ENCODE measurements at regions not wholly inside any gene's neighbourhood (a gene's known extent, or its start where the extent isn't known, plus 50 kb on each side); places are given as distances from the start of the nearest gene placed in this dataset.

- H3K4me1 Mint-ChIP-seq (ENCODE audit: low read depth), result peaks cover 30% of the 10 kb centered on the region
- H3K27ac Mint-ChIP-seq, result no peak overlapping the region
- H3K27me3 Mint-ChIP-seq, result peaks cover 33% of the 10 kb centered on the region
- no peaks in the 10 kb centered on the region for H3K36me3 Mint-ChIP-seq (ENCODE audit: low read depth)
- H3K9me3 Mint-ChIP-seq, result no peaks in the 10 kb centered on the region
- H3K4me3 Mint-ChIP-seq, result no peak overlapping the region
These were observed 127.6 kb downstream of the TMCO5A start for GRCh38 chr15:38061856-38062649.

- Mint-ChIP-seq H3K27me3 (peaks cover 37% of the 10 kb centered on the region), H3K4me1 (ENCODE audit: low read depth) (peaks cover 28% of the 10 kb centered on the region), H3K9me3 (no peaks in the 10 kb centered on the region), H3K36me3 (ENCODE audit: low read depth) (no peaks in the 10 kb centered on the region), H3K27ac (no peak overlapping the region), H3K4me3 (no peak overlapping the region)
These were observed 128.3 kb downstream of the TMCO5A start for GRCh38 chr15:38062696-38063095.

- H3K9me3 Mint-ChIP-seq, result no peaks in the 10 kb centered on the region
- H3K4me1 Mint-ChIP-seq (ENCODE audit: low read depth), result peaks cover 36% of the 10 kb centered on the region
- no peak overlapping the region for H3K4me3 Mint-ChIP-seq
- peaks cover 56% of the 10 kb centered on the region for H3K27me3 Mint-ChIP-seq
- H3K27ac Mint-ChIP-seq, result no peak overlapping the region
- H3K36me3 Mint-ChIP-seq (ENCODE audit: low read depth), result no peaks in the 10 kb centered on the region
These were observed 131.4 kb downstream of the TMCO5A start for GRCh38 chr15:38065721-38066345.

- Mint-ChIP-seq H3K27ac (no peak overlapping the region), H3K36me3 (ENCODE audit: low read depth) (no peaks in the 10 kb centered on the region), H3K4me1 (ENCODE audit: low read depth) (peaks cover 44% of the 10 kb centered on the region), H3K9me3 (no peaks in the 10 kb centered on the region), H3K27me3 (peaks cover 57% of the 10 kb centered on the region), H3K4me3 (no peak overlapping the region)
These were observed 132.2 kb downstream of the TMCO5A start for GRCh38 chr15:38066612-38067011.

- H3K27ac Mint-ChIP-seq, result peak overlapping the region; percentile 80
- peak overlapping the region; percentile 45 for H3K4me3 Mint-ChIP-seq
- no peaks in the 10 kb centered on the region for H3K9me3 Mint-ChIP-seq
- peaks cover 63% of the 10 kb centered on the region for H3K27me3 Mint-ChIP-seq
- peaks cover 52% of the 10 kb centered on the region for H3K4me1 Mint-ChIP-seq (ENCODE audit: low read depth)
- H3K36me3 Mint-ChIP-seq (ENCODE audit: low read depth), result no peaks in the 10 kb centered on the region
These were observed 134.4 kb downstream of the TMCO5A start for GRCh38 chr15:38068626-38069391.

- Mint-ChIP-seq H3K27me3 (peaks cover 71% of the 10 kb centered on the region), H3K36me3 (ENCODE audit: low read depth) (no peaks in the 10 kb centered on the region), H3K4me1 (ENCODE audit: low read depth) (peaks cover 52% of the 10 kb centered on the region), H3K27ac (peak overlapping the region; percentile 80), H3K9me3 (no peaks in the 10 kb centered on the region), H3K4me3 (peak overlapping the region; percentile 45)
These were observed 135.1 kb downstream of the TMCO5A start for GRCh38 chr15:38069511-38070011.

- no peaks in the 10 kb centered on the region for H3K9me3 Mint-ChIP-seq
- peak overlapping the region; percentile 33 for H3K4me3 Mint-ChIP-seq
- H3K36me3 Mint-ChIP-seq (ENCODE audit: low read depth), result no peaks in the 10 kb centered on the region
- peaks cover 78% of the 10 kb centered on the region for H3K27me3 Mint-ChIP-seq
- H3K4me1 Mint-ChIP-seq (ENCODE audit: low read depth), result peaks cover 58% of the 10 kb centered on the region
- no peak overlapping the region for H3K27ac Mint-ChIP-seq
These were observed 136.3 kb downstream of the TMCO5A start for GRCh38 chr15:38070778-38071177.

- Mint-ChIP-seq H3K27ac (peak overlapping the region; percentile 63), H3K4me1 (ENCODE audit: low read depth) (peaks cover 61% of the 10 kb centered on the region), H3K4me3 (peak overlapping the region; percentile 71), H3K9me3 (no peaks in the 10 kb centered on the region), H3K36me3 (ENCODE audit: low read depth) (no peaks in the 10 kb centered on the region), H3K27me3 (peaks cover 76% of the 10 kb centered on the region)
These were observed 137.0 kb downstream of the TMCO5A start for GRCh38 chr15:38071211-38071972.

GRCh38 chr15:38072007-38072347 is 137.5 kb downstream of the TMCO5A start:
- Mint-ChIP-seq H3K36me3 (ENCODE audit: low read depth) (no peaks in the 10 kb centered on the region), H3K4me3 (peak overlapping the region; percentile 71), H3K9me3 (no peaks in the 10 kb centered on the region), H3K4me1 (ENCODE audit: low read depth) (peaks cover 61% of the 10 kb centered on the region), H3K27ac (peak overlapping the region; percentile 82), H3K27me3 (peaks cover 72% of the 10 kb centered on the region)

GRCh38 chr15:38072348-38073177 is 138.1 kb downstream of the TMCO5A start:
- H3K27me3 Mint-ChIP-seq, result peaks cover 68% of the 10 kb centered on the region

GRCh38 chr15:38073178-38073946 is 138.9 kb downstream of the TMCO5A start:
- Mint-ChIP-seq H3K4me3 (peak overlapping the region; percentile 59), H3K9me3 (no peaks in the 10 kb centered on the region), H3K4me1 (ENCODE audit: low read depth) (peaks cover 53% of the 10 kb centered on the region), H3K36me3 (ENCODE audit: low read depth) (no peaks in the 10 kb centered on the region), H3K27me3 (peaks cover 62% of the 10 kb centered on the region), H3K27ac (peak overlapping the region; percentile 9)

More at GRCh38 chr15:38072348-38073177, 138.1 kb downstream of the TMCO5A start:
- no peaks in the 10 kb centered on the region for H3K9me3 Mint-ChIP-seq
- H3K36me3 Mint-ChIP-seq (ENCODE audit: low read depth), result no peaks in the 10 kb centered on the region
- H3K4me1 Mint-ChIP-seq (ENCODE audit: low read depth), result peaks cover 61% of the 10 kb centered on the region
- H3K4me3 Mint-ChIP-seq, result peak overlapping the region; percentile 71
- H3K27ac Mint-ChIP-seq, result peak overlapping the region; percentile 82

- Mint-ChIP-seq H3K27ac (no peak overlapping the region), H3K4me3 (no peak overlapping the region), H3K36me3 (ENCODE audit: low read depth) (no peaks in the 10 kb centered on the region), H3K9me3 (no peaks in the 10 kb centered on the region), H3K4me1 (ENCODE audit: low read depth) (peaks cover 47% of the 10 kb centered on the region), H3K27me3 (peaks cover 66% of the 10 kb centered on the region)
These were observed 139.6 kb downstream of the TMCO5A start for GRCh38 chr15:38074029-38074428.

GRCh38 chr15:38075466-38075865 is 141.0 kb downstream of the TMCO5A start:
- H3K27ac Mint-ChIP-seq, result no peak overlapping the region
- no peaks in the 10 kb centered on the region for H3K9me3 Mint-ChIP-seq
- H3K36me3 Mint-ChIP-seq (ENCODE audit: low read depth), result no peaks in the 10 kb centered on the region
- peaks cover 32% of the 10 kb centered on the region for H3K4me1 Mint-ChIP-seq (ENCODE audit: low read depth)
- no peak overlapping the region for H3K4me3 Mint-ChIP-seq
- H3K27me3 Mint-ChIP-seq, result peaks cover 54% of the 10 kb centered on the region
